Mucosa of descending colon (tissue), 3 donors: ENCODE measurements at regions not wholly inside any gene's neighbourhood (a gene's known extent, or its start where the extent isn't known, plus 50 kb on each side); places are given as distances from the start of the nearest gene placed in this dataset.

Experiments used
- ATAC-seq: fragments of 200-7000 bp; cut with Tn5 transposase; one replicate; pipeline ENCODE4 v1.9.1; 2020; ENCODE audit warnings: mild to moderate bottlenecking, moderate library complexity
- DNase-seq, 3 donors: peaks; one replicate each; pipeline ENCODE4 v3.0.0-alpha.2; 2020
- H3K36me3 ChIP-seq: fragments of 200-600 bp; one replicate; pipeline ENCODE4 v1.8.0; 2021; ENCODE audit warnings: low read depth, mild to moderate bottlenecking
- H3K4me1 ChIP-seq: fragments of 200-600 bp; one replicate; pipeline ENCODE4 v1.8.0; 2021; ENCODE audit warnings: low read depth, mild to moderate bottlenecking
- H3K4me3 ChIP-seq: fragments of 200-600 bp; one replicate; pipeline ENCODE4 v1.8.0; 2021; ENCODE audit warnings: mild to moderate bottlenecking
- H3K9me3 ChIP-seq: fragments of 200-600 bp; one replicate; pipeline ENCODE4 v1.8.0; 2021; ENCODE audit warnings: mild to moderate bottlenecking
- intact Hi-C, 2 donors: fragments of 100-400 bp; cut with DNase I in 1 of 2; cut with micrococcal nuclease in 1 of 2; formaldehyde crosslinking; loops; one replicate each; pipeline versions ENCODE4 v1.11.0 to v1.11.1; 2022; cut with DNase I, micrococcal nuclease
- TF ChIP-seq, protein P1 (sequence below): fragments of 200-600 bp; IDR thresholded peaks from one replicate; pipeline ENCODE4 v1.8.0; 2022; ENCODE audit warnings: antibody characterized with exemption, mild to moderate bottlenecking
- donor health status: DM: no; HTN: no; CAD: no; lungs with moderate emphysema.
- donor health status: DM: no; HTN: no; CAD: no.
- donor health status: DM: no; HTN: yes; CAD: no.

DNA sequence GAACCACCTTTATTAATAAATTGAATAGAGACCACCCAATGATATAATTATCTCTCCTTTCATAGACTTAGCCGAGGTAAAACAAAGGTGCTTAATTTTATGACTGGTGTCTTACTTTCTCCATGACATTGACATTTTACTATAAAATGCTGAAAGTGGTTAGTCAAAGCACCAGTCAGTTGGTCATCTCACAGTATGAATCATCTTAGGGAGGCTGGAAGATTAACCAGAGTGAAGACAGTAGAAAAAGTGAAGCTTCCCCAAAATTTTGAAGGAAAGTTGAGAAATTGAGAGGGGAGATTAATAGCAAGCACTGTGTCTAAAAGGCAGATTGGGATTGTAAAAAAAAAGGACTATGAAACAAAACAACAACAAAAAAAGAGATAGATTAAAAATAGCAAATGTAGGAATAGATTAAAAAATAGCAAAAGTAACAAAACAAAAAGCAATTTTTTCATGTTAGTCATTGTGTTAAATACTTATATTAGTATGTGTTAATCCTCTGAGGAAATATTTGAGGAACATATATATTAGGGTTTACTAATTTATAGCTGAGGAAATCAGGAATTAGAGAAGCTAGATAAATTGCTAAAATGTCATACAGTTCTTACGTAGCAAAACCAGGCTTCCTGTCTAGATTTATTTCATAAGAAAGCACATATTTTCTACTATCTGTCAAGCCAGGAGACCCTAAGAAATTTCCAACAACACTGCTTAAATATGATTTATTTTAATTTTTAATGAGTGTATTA lies 557.3 kb upstream of the ANO5 start:
- TF ChIP-seq, protein P1, sequence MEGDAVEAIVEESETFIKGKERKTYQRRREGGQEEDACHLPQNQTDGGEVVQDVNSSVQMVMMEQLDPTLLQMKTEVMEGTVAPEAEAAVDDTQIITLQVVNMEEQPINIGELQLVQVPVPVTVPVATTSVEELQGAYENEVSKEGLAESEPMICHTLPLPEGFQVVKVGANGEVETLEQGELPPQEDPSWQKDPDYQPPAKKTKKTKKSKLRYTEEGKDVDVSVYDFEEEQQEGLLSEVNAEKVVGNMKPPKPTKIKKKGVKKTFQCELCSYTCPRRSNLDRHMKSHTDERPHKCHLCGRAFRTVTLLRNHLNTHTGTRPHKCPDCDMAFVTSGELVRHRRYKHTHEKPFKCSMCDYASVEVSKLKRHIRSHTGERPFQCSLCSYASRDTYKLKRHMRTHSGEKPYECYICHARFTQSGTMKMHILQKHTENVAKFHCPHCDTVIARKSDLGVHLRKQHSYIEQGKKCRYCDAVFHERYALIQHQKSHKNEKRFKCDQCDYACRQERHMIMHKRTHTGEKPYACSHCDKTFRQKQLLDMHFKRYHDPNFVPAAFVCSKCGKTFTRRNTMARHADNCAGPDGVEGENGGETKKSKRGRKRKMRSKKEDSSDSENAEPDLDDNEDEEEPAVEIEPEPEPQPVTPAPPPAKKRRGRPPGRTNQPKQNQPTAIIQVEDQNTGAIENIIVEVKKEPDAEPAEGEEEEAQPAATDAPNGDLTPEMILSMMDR: no peak
- DNase-seq (no peak), ATAC-seq (no peak)
- Histone ChIP-seq H3K4me1 (no peaks in the 10 kb centered on the region), H3K36me3 (no peaks in the 10 kb centered on the region), H3K4me3 (no peak overlapping the region), H3K9me3 (peaks cover 9% of the 10 kb centered on the region)
- intact Hi-C loops: no loop called here

DNA sequence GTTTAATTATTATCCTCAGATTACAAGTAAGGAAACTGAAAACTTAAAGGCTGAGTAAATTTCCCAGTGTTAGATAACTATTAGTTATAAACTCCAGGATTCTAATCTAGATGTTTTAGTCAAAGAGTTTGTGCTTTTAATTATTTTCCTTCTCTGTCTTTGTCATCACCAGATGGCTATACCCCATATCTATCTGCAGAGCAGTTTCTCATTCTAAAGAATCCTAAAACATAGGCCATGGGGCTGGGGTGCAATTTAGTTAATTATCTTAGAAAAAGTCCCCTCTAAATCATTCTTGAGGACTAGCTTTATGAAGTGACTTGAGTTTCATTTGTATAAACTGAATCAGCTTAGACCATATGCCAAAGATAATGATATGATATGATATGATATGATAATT lies 556.3 kb upstream of the ANO5 start:
- no peak overlapping the region for H3K4me3 ChIP-seq
- intact Hi-C loops: no loop called here
- DNase-seq (no peak), ATAC-seq (no peak)
- TF ChIP-seq, protein P1: no peak
- H3K9me3 ChIP-seq: peaks cover 11% of the 10 kb centered on the region
- H3K4me1 ChIP-seq: no peaks in the 10 kb centered on the region
- H3K36me3 ChIP-seq: no peaks in the 10 kb centered on the region

DNA sequence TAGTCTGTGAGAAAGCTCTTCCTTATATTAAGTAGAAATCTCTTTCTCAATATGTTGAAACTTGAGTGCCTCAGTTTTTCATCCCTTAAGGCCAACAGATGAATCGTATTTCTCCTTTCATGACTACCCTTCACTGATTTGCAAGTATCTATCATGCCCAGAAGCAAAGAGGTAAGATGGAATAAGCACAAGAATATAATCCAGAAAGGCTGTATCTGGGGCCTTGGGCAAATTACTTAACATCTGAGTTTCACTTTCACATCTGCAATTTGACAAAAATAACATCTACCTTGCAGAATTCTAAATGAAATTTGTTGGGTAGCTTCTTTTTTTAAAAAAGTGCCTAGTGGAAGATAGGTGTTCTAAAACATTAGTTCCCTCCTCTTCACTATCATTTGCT lies 552.4 kb upstream of the ANO5 start:
- peaks cover 8% of the 10 kb centered on the region for H3K9me3 ChIP-seq
- no peak overlapping the region for H3K4me3 ChIP-seq
- intact Hi-C loops: no loop called here
- ATAC-seq (no peak), DNase-seq (no peak)
- H3K4me1 ChIP-seq: no peaks in the 10 kb centered on the region
- no peaks in the 10 kb centered on the region for H3K36me3 ChIP-seq
- TF ChIP-seq, protein P1: no peak

DNA sequence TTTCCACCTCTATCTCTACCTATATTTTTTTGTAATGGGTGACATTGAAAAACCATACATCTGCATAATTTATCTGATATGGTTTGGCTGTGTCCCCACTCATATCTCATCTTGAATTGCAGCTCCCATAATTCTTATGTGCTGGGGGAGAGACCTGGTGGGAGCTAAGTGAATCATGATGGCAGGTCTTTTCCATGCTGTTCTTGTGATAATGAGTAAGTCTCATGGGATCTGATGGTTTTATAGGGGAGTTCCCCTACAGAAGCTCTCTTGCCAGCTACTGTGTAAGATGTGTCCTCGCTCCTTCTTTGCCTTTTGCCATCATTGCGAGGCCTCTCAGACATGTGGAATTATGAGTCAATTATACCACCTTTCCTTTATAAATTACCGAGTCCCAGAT lies 551.0 kb upstream of the ANO5 start:
- intact Hi-C loops: no loop called here
- TF ChIP-seq, protein P1: no peak
- no peak overlapping the region for H3K4me3 ChIP-seq
- peaks cover 8% of the 10 kb centered on the region for H3K9me3 ChIP-seq
- ATAC-seq (no peak), DNase-seq (no peak)
- H3K36me3 ChIP-seq: no peaks in the 10 kb centered on the region
- H3K4me1 ChIP-seq: no peaks in the 10 kb centered on the region

DNA sequence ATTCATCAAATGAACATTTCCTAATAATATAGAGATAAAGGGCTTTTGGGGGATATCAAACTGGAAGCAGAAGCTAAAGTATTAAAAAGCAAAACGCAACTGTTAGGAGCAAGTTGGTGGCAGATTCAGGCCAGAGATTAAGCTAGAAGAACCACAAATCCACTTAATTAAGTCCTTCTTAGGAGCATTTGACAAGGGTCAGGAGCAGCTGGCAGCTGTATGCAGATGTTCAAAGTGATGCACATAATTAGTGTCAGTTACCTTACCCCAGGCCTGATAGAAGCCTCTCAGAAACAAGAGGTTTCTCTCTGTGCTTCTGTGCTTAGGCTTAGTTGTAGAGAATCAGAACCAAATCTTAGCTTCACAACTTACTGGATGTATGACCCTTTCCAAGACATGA lies 546.5 kb upstream of the ANO5 start:
- ATAC-seq (no peak), DNase-seq (no peak)
- TF ChIP-seq, protein P1: no peak
- intact Hi-C loops: no loop called here
- H3K4me1 ChIP-seq: no peaks in the 10 kb centered on the region
- H3K4me3 ChIP-seq: no peak overlapping the region
- no peaks in the 10 kb centered on the region for H3K36me3 ChIP-seq
- H3K9me3 ChIP-seq: peaks cover under 1% of the 10 kb centered on the region

DNA sequence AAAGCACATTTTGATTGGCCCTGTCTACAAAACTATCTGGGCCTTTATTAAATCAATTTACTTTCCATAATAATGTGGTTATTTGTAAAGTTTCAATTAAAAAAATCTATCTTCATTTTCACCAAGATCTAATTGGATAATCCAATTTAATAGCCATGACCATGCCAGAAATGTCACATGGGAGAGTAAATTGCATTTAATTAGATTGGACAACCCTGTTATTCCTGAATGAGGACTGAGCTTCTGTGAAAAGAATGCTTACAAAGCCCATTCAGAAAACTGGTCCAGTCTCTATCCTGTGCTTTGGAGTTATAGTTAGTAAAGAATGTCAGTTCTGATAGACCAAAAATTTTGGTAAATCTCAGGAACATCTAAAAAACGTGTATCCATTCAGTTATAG lies 541.9 kb upstream of the ANO5 start:
- intact Hi-C loops: no loop called here
- Histone ChIP-seq H3K4me3 (no peak overlapping the region), H3K4me1 (no peaks in the 10 kb centered on the region), H3K36me3 (no peaks in the 10 kb centered on the region), H3K9me3 (peaks cover 2% of the 10 kb centered on the region)
- TF ChIP-seq, protein P1: no peak
- no peak for DNase-seq
- no peak for ATAC-seq
